Hepatocyte (in vitro differentiated cells): ENCODE measurements at regions not wholly inside any gene's neighbourhood (a gene's known extent, or its start where the extent isn't known, plus 50 kb on each side); places are given as distances from the start of the nearest gene placed in this dataset.

Experiments
- CTCF ChIP-seq: fragments of 200-600 bp; sonication (generic); IDR thresholded peaks from 2 replicates; pipeline ENCODE4 v1.5.1; 2016; ENCODE audit warnings: antibody characterized with exemption, mild to moderate bottlenecking; ENCODE audit not compliant: poor library complexity
- EZH2phosphoT487 ChIP-seq: fragments of 200-600 bp; sonication (generic); IDR thresholded peaks from one replicate; pipeline ENCODE4 v1.6.1; 2018; ENCODE audit warnings: antibody characterized with exemption, mild to moderate bottlenecking, low read depth, moderate library complexity; ENCODE audit not compliant: unreplicated experiment, severe bottlenecking

GRCh38 chr14:101286271-101287018 lies 274.9 kb upstream of the DIO3 start:
- no peak for TF ChIP-seq CTCF
- TF ChIP-seq EZH2phosphoT487: no peak
